ENCODE measurements at regions not wholly inside any gene's neighbourhood (a gene's known extent, or its start where the extent isn't known, plus 50 kb on each side); places are given as distances from the start of the nearest gene placed in this dataset.

DNA sequence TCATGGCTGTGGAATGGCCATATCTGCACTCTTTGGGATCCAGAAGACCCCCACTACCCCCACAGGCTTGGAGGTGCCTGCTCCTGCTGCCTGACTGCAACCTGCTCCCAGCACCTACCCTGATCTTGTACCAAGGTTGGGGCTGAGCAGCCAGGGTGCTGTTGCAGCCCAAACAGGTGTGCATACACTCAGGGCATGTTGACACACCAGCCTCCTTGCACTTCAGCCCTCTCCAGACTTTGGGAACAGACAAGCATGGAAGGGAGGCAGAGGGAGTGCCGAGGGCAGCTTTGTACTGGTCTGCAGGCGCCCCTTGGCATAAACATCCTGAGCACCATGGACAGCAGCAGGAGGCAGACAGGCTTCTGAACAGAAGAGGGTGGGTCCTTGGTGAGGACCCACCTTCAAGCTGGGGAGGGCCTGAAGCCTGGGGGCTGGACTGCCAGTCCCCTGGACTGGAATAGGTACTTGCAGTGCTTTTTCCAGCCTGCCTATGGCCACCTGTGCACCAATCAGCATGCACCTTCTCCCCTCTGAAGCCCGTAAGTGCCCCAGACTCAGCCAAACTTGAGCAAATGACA is 1675.8 kb downstream of the HACE1 start:
- TF ChIP-seq CREB1 (IDR thresholded peaks at IDR 0.05; ENCODE audit: low read depth) (no peak), MAX (IDR thresholded peaks at IDR 0.05) (no peak)

All from Ishikawa (cell line).